Endothelial cell of umbilical vein (primary cell): ENCODE measurements at regions not wholly inside any gene's neighbourhood (a gene's known extent, or its start where the extent isn't known, plus 50 kb on each side); places are given as distances from the start of the nearest gene placed in this dataset.

Experiments
- BruUV-seq: library from RNA; stranded (reverse); fragments of 400-500 nt; replicated peaks from 2 replicates; lab custom pipeline; 2021; lab: Mats Ljungman, UMichigan
- CTCF ChIA-PET: fragments of 300-600, 350-600 bp; sonication (Branson Sonifier 250); formaldehyde crosslinking; loops from one replicate; lab custom pipeline; 2021; ENCODE audit warnings: antibody characterized with exemption, inconsistent platforms; lab: Charles Lee
- POLR2A ChIA-PET: fragments of 300-600, 350-600 bp; sonication (Branson Sonifier 250); formaldehyde crosslinking; loops from one replicate; lab custom pipeline; 2021; ENCODE audit warnings: antibody characterized with exemption, inconsistent platforms; lab: Charles Lee
- DNase-seq: peaks from one replicate; pipeline ENCODE4 v3.0.0-alpha.2; 2011; ENCODE audit warnings: low read depth, low spot score
- FAIRE-seq: peaks from 2 replicates; lab custom pipeline; 2011; peaks lifted over from hg19 to GRCh38; lab: Jason Lieb, UNC
- H2AFZ ChIP-seq: 2 replicates; pipeline ENCODE4 v1.6.0; 2012; ENCODE audit warnings: low read depth, low read length, control low read depth, inconsistent platforms
- H3K27ac ChIP-seq: 2 replicates; pipeline ENCODE4 v1.5.1; 2011; ENCODE audit warnings: low read depth, mild to moderate bottlenecking, control low read depth, low read length, moderate library complexity; ENCODE audit not compliant: insufficient read depth
- H3K27me3 ChIP-seq, 2 experiments: 2 replicates each; pipeline versions ENCODE4 v1.6.0 to v1.6.1; 2011; ENCODE audit warnings: low read length in 2 of 2, mixed read lengths in 1 of 2; ENCODE audit not compliant: control insufficient read depth in 2 of 2, insufficient read depth in 2 of 2
- H3K36me3 ChIP-seq, 2 experiments: 2 replicates in 1 of 2; 3 replicates in 1 of 2; pipeline ENCODE4 v1.5.1; 2011; ENCODE audit warnings: low read length in 2 of 2, mild to moderate bottlenecking in 1 of 2, moderate library complexity in 1 of 2; ENCODE audit not compliant: control insufficient read depth in 2 of 2, insufficient read depth in 2 of 2; ENCODE audit errors: extremely low read depth in 1 of 2
- H3K4me1 ChIP-seq: 3 replicates; pipeline ENCODE4 v1.5.1; 2011; ENCODE audit warnings: mild to moderate bottlenecking, low read length; ENCODE audit not compliant: control insufficient read depth, insufficient read depth; ENCODE audit errors: extremely low read depth
- H3K4me2 ChIP-seq: 2 replicates; pipeline ENCODE4 v1.6.1; 2011; ENCODE audit warnings: low read length, control low read depth, mixed read lengths; ENCODE audit not compliant: insufficient read depth
- H3K4me3 ChIP-seq, 3 experiments: fragments of 200-600 bp in 1 of 3; sonication (generic), shearing (Covaris generic) in 1 of 3; replicated peaks in 1 of 3; 2 replicates each; pipeline ENCODE4 v1.5.1; 2011 to 2016; ENCODE audit warnings: control low read depth in 3 of 3, low read length in 3 of 3, mild to moderate bottlenecking in 2 of 3, inconsistent platforms in 1 of 3, low read depth in 1 of 3, moderate library complexity in 1 of 3; ENCODE audit not compliant: insufficient read depth in 1 of 3
- H3K79me2 ChIP-seq: 2 replicates; pipeline ENCODE4 v1.6.0; 2012; ENCODE audit warnings: low read length, inconsistent platforms; ENCODE audit not compliant: control insufficient read depth, insufficient read depth
- H3K9ac ChIP-seq: replicated peaks from 2 replicates; pipeline ENCODE3; 2011; ENCODE audit warnings: low read length, control low read depth; ENCODE audit not compliant: insufficient read depth; ENCODE audit errors: extremely low read depth
- H3K9me1 ChIP-seq: replicated peaks from 3 replicates; pipeline ENCODE4 v1.6.0; 2011; ENCODE audit warnings: mild to moderate bottlenecking, low read length; ENCODE audit not compliant: control insufficient read depth, insufficient read depth; ENCODE audit errors: extremely low read depth
- H3K9me3 ChIP-seq: replicated peaks from 2 replicates; pipeline ENCODE4 v1.5.1; 2012; ENCODE audit warnings: low read length, inconsistent platforms; ENCODE audit not compliant: control insufficient read depth, insufficient read depth
- H4K20me1 ChIP-seq: replicated peaks from 2 replicates; pipeline ENCODE3; 2011; ENCODE audit warnings: mild to moderate bottlenecking, low read length; ENCODE audit not compliant: control insufficient read depth, insufficient read depth; ENCODE audit errors: extremely low read depth
- CTCF ChIP-seq, 2 donors: IDR thresholded peaks; 1 replicate in 1 of 2; 2 replicates in 1 of 2; pipeline ENCODE4 v1.5.1; 2011; ENCODE audit warnings: low read length in 2 of 2, mild to moderate bottlenecking in 2 of 2, moderate library complexity in 2 of 2, control low read depth in 1 of 2, inconsistent platforms in 1 of 2, low read depth in 1 of 2; ENCODE audit not compliant: insufficient read depth in 1 of 2; ENCODE audit errors: extremely low read depth in 1 of 2
- EZH2 ChIP-seq: IDR thresholded peaks from 2 replicates; pipeline ENCODE4 v1.6.1; 2012; ENCODE audit warnings: borderline replicate concordance, low read depth, mild to moderate bottlenecking, moderate library complexity, low read length, inconsistent platforms; ENCODE audit not compliant: severe bottlenecking
- FOS ChIP-seq: IDR thresholded peaks from 2 replicates; pipeline ENCODE4 v1.6.1; 2011; ENCODE audit warnings: mild to moderate bottlenecking, low read length, moderate library complexity, borderline replicate concordance; ENCODE audit not compliant: insufficient read depth
- GATA2 ChIP-seq: IDR thresholded peaks from 2 replicates; pipeline ENCODE4 v1.7.0; 2011; ENCODE audit warnings: low read depth, mild to moderate bottlenecking, moderate library complexity, mixed read lengths, low read length; ENCODE audit not compliant: insufficient read length, insufficient read depth
- JUN ChIP-seq: IDR thresholded peaks from 2 replicates; pipeline ENCODE4 v1.6.1; 2011; ENCODE audit warnings: borderline replicate concordance, low read depth; ENCODE audit not compliant: insufficient read length, insufficient read depth
- MAX ChIP-seq: IDR thresholded peaks from 2 replicates; pipeline ENCODE4 v1.6.1; 2011; ENCODE audit not compliant: insufficient read depth, insufficient read length
- MYC ChIP-seq: IDR thresholded peaks from one replicate; pipeline ENCODE4 v1.6.1; 2011; ENCODE audit warnings: mild to moderate bottlenecking, low read depth, low read length
- POLR2A ChIP-seq: IDR thresholded peaks from 2 replicates; pipeline ENCODE4 v1.6.1; 2012; ENCODE audit warnings: low read depth, mild to moderate bottlenecking, control low read depth, low read length
- POLR2AphosphoS5 ChIP-seq: IDR thresholded peaks from 2 replicates; pipeline ENCODE4 v1.6.1; 2012; ENCODE audit warnings: low read depth, mild to moderate bottlenecking, control low read depth, low read length, moderate library complexity; ENCODE audit not compliant: insufficient read depth
- dilution Hi-C: fragments of 300-500 bp; cut with MboI; formaldehyde crosslinking; loops from one replicate; pipeline ENCODE4 v1.15.0; 2019; ENCODE audit warnings: low sequenced_read_pairs; ENCODE audit not compliant: extremely low pct_ligation_motif_present
- intact Hi-C: fragments of 100-400 bp; cut with micrococcal nuclease; formaldehyde crosslinking; loops from one replicate; pipeline ENCODE4 v1.10.0; 2022

- dilution Hi-C loops = no loop called here
- no peak for FAIRE-seq
- no peak for DNase-seq
- no peak overlapping the region for H2AFZ ChIP-seq
- H3K9me1 ChIP-seq = no peaks in the 10 kb centered on the region
- H3K27me3 ChIP-seq = no peaks in the 10 kb centered on the region
- no peaks in the 10 kb centered on the region for H3K36me3 ChIP-seq
- H4K20me1 ChIP-seq = no peaks in the 10 kb centered on the region
- no peak overlapping the region for H3K27ac ChIP-seq
- no peak for TF ChIP-seq EZH2
- no peak for TF ChIP-seq GATA2
- no peak for TF ChIP-seq POLR2AphosphoS5
- no peak for TF ChIP-seq JUN
- TF ChIP-seq CTCF (IDR thresholded peaks at IDR 0.05; ENCODE audit: extremely low read depth in 1 of 2, insufficient read depth in 1 of 2, low read depth in 1 of 2, low read length in 2 of 2) = no peak
- TF ChIP-seq FOS = no peak
- no peak for TF ChIP-seq MYC
- no peak for TF ChIP-seq MAX
- no peak for TF ChIP-seq POLR2A
- no peaks in the 10 kb centered on the region for H3K4me1 ChIP-seq
- CTCF ChIA-PET = no interaction called here
- intact Hi-C loops = no loop called here
- no TSS peak for BruUV-seq
- H3K4me2 ChIP-seq = no peak overlapping the region
- H3K9ac ChIP-seq = no peak overlapping the region
- no peaks in the 10 kb centered on the region for H3K79me2 ChIP-seq
- H3K4me3 ChIP-seq = no peak overlapping the region
- POLR2A ChIA-PET = no interaction called here
- H3K9me3 ChIP-seq = no peaks in the 10 kb centered on the region
These were observed 189.4 kb downstream of the NUAK1 start for GRCh38 chr12:105949391-105949790.
